ENCODE measurements at regions not wholly inside any gene's neighbourhood (a gene's known extent, or its start where the extent isn't known, plus 50 kb on each side); places are given as distances from the start of the nearest gene placed in this dataset.

- intact Hi-C loops (cut with micrococcal nuclease) = no loop called here
- Histone ChIP-seq H3K9me3 (ENCODE audit: control insufficient read depth, insufficient read depth, low read length) (no peaks in the 10 kb centered on the region), H3K79me1 (ENCODE audit: low read depth in 1 of 2, low read length in 2 of 2) (no peaks in the 10 kb centered on the region), H2AK5ac (ENCODE audit: low read depth, low read length) (no peak overlapping the region), H3K9me1 (ENCODE audit: insufficient read depth, low read length) (no peaks in the 10 kb centered on the region), H3K4me2 (ENCODE audit: low read depth, low read length) (no peak overlapping the region), H3K27ac (ENCODE audit: insufficient read depth, low read length) (no peak overlapping the region), H3K56ac (ENCODE audit: extremely low read depth, insufficient read depth, low read length) (no peak overlapping the region), H4K91ac (ENCODE audit: insufficient read depth, low read depth, low read length) (no peak overlapping the region), H4K5ac (ENCODE audit: low read depth, low read length) (no peak overlapping the region), H3K18ac (ENCODE audit: low read depth, low read length) (no peak overlapping the region), H2BK120ac (ENCODE audit: low read depth, low read length) (no peak overlapping the region), H2BK20ac (ENCODE audit: low read depth, low read length) (no peak overlapping the region), H3K14ac (replicated peaks; ENCODE audit: low read depth, low read length) (no peak overlapping the region), H3K9ac (ENCODE audit: low read depth, low read length) (no peak overlapping the region), H3K4ac (ENCODE audit: low read depth, low read length) (no peak overlapping the region), H3K36me3 (ENCODE audit: control insufficient read depth, insufficient read depth, low read length) (no peaks in the 10 kb centered on the region), H3K4me3 (ENCODE audit: insufficient read depth, low read depth, low read length) (no peak overlapping the region), H2AK9ac (replicated peaks; ENCODE audit: low read depth, low read length, poor library complexity) (no peak overlapping the region), H4K8ac (ENCODE audit: low read depth in 2 of 2, low read length in 2 of 2) (no peak overlapping the region), H4K20me1 (ENCODE audit: insufficient read depth, low read length) (no peaks in the 10 kb centered on the region), H3K4me1 (ENCODE audit: control insufficient read depth, insufficient read depth, low read length) (no peaks in the 10 kb centered on the region), H2AFZ (replicated peaks; ENCODE audit: low read length, poor library complexity) (no peak overlapping the region), H3K23ac (ENCODE audit: low read depth, low read length) (no peak overlapping the region), H2BK5ac (ENCODE audit: low read depth, low read length, poor library complexity, severe bottlenecking) (no peak overlapping the region), H2BK15ac (ENCODE audit: low read depth, low read length) (no peak overlapping the region), H3K27me3 (ENCODE audit: control insufficient read depth, insufficient read depth, low read length) (no peaks in the 10 kb centered on the region)
- ChIA-PET CTCF (interaction anchor here (0.7 kb wide), 1 partner anchor 32 kb away, joined by 3 read pairs; no protein-coding TSS in a partner anchor), POLR2A (ENCODE audit: unreplicated experiment) (no interaction called here)
- no peak for TF ChIP-seq POLR2A (IDR thresholded peaks at IDR 0.05; ENCODE audit: low read depth, low read length)
- TF ChIP-seq SMC3 (IDR thresholded peaks at IDR 0.05; ENCODE audit: low read depth, low read length) = no peak
- no peak for TF ChIP-seq USF2 (IDR thresholded peaks at IDR 0.05; ENCODE audit: low read depth, low read length)
- TF ChIP-seq RCOR1 (IDR thresholded peaks at IDR 0.05; ENCODE audit: insufficient replicate concordance, low read length) = no peak
- TF ChIP-seq NFE2L2 (IDR thresholded peaks at IDR 0.05; ENCODE audit: low read depth, low read length) = no peak
- no peak for TF ChIP-seq BHLHE40 (IDR thresholded peaks at IDR 0.05; ENCODE audit: low read depth, low read length)
- TF ChIP-seq MXI1 (IDR thresholded peaks at IDR 0.05; ENCODE audit: borderline replicate concordance, low read depth, low read length) = no peak
- no peak for TF ChIP-seq ELK1 (IDR thresholded peaks at IDR 0.05; ENCODE audit: borderline replicate concordance, low read depth, low read length)
- no peak for TF ChIP-seq MAFK (IDR thresholded peaks at IDR 0.05; ENCODE audit: low read depth, low read length)
- no peak for TF ChIP-seq FOS (IDR thresholded peaks at IDR 0.05; ENCODE audit: low read depth, low read length)
- no peak for TF ChIP-seq CHD1 (IDR thresholded peaks at IDR 0.05; ENCODE audit: low read depth, low read length)
- dilution Hi-C loops (cut with HindIII; ENCODE audit: low sequenced_read_pairs, unreplicated experiment) = no loop called here
- no CpG with 5 or more reads among the region's 3 CpGs for WGBS, 2 experiments (ENCODE audit: extremely low coverage in 2 of 2, insufficient read length in 1 of 2)
- ATAC-seq (ENCODE audit: low read depth) = no peak
- DNase-seq = peak; percentile 25
- BruUV-seq (replicated peaks) = no TSS peak
- in situ Hi-C loops (cut with MboI; ENCODE audit: low sequenced_read_pairs) = no loop called here
These were observed 722.2 kb upstream of the TENM4 start for GRCh38 chr11:80163011-80163410.
